H1 (cell line): ENCODE measurements at regions not wholly inside any gene's neighbourhood (a gene's known extent, or its start where the extent isn't known, plus 50 kb on each side); places are given as distances from the start of the nearest gene placed in this dataset.

ENCODE experiments used
- CHD2 ChIP-seq: IDR thresholded peaks from 2 replicates; pipeline ENCODE4 v1.6.1; 2012; ENCODE audit warnings: low read length, improper control_type of control experiment
- CTCF ChIP-seq, 3 experiments: IDR thresholded peaks; 1 replicate in 2 of 3; 2 replicates in 1 of 3; pipeline versions ENCODE4 v1.5.1 to v1.6.1; 2011; ENCODE audit warnings: low read length in 3 of 3, mild to moderate bottlenecking in 3 of 3, inconsistent platforms in 2 of 3, low read depth in 1 of 3, moderate library complexity in 1 of 3; ENCODE audit not compliant: insufficient read depth in 1 of 3; ENCODE audit errors: control extremely low read depth in 1 of 3
- GABPA ChIP-seq: IDR thresholded peaks from 2 replicates; pipeline ENCODE4 v1.6.1; 2011; ENCODE audit warnings: mild to moderate bottlenecking, low read length, moderate library complexity, borderline replicate concordance; ENCODE audit not compliant: insufficient read depth
- GTF2F1 ChIP-seq: IDR thresholded peaks from 2 replicates; pipeline ENCODE4 v1.6.1; 2012; ENCODE audit warnings: low read depth, low read length, improper control_type of control experiment, borderline replicate concordance
- KDM5A ChIP-seq: fragments of 200-600 bp; IDR thresholded peaks from 2 replicates; pipeline ENCODE4 v1.7.1; 2012; ENCODE audit warnings: mild to moderate bottlenecking, low read length, inconsistent platforms, mixed read lengths
- SP2 ChIP-seq: IDR thresholded peaks from 2 replicates; pipeline ENCODE4 v1.6.1; 2012; ENCODE audit warnings: mild to moderate bottlenecking, low read length, inconsistent platforms

- TF ChIP-seq CTCF (IDR thresholded peaks at IDR 0.05; ENCODE audit: control extremely low read depth in 1 of 3, insufficient read depth in 1 of 3, low read depth in 1 of 3, low read length in 3 of 3) (no peak), SP2 (no peak), GABPA (no peak), CHD2 (no peak), KDM5A (no peak), GTF2F1 (no peak)
These were observed 183.6 kb downstream of the GIPC2 start (continued) for GRCh38 chr1:78229344-78229743.
